ENCODE measurements at regions not wholly inside any gene's neighbourhood (a gene's known extent, or its start where the extent isn't known, plus 50 kb on each side); places are given as distances from the start of the nearest gene placed in this dataset.

GRCh38 chr7:15033039-15033438 is 130.5 kb upstream of the DGKB start:
- no peak overlapping the region for H3K4me3 ChIP-seq (replicated peaks; ENCODE audit: low read depth, low read length)
- TF ChIP-seq CTCF (IDR thresholded peaks at IDR 0.05; ENCODE audit: insufficient read depth, low read length, poor library complexity, severe bottlenecking): no peak
- no peaks in the 10 kb centered on the region for H3K36me3 ChIP-seq (ENCODE audit: control insufficient read depth, insufficient read depth, low read length)
- DNase-seq (ENCODE audit: extremely low read depth, insufficient read length): no peak
- H3K27me3 ChIP-seq (replicated peaks; ENCODE audit: control insufficient read depth, insufficient read depth, low read length): no peaks in the 10 kb centered on the region

GRCh38 chr7:15018981-15019380 is 116.4 kb upstream of the DGKB start:
- H3K27me3 ChIP-seq (replicated peaks; ENCODE audit: control insufficient read depth, insufficient read depth, low read length): no peaks in the 10 kb centered on the region; the same call in 1 of the 2 replicates
- no peaks in the 10 kb centered on the region for H3K36me3 ChIP-seq (ENCODE audit: control insufficient read depth, insufficient read depth, low read length)
- no peak overlapping the region for H3K4me3 ChIP-seq (replicated peaks; ENCODE audit: low read depth, low read length)
- no peak for TF ChIP-seq CTCF (IDR thresholded peaks at IDR 0.05; ENCODE audit: insufficient read depth, low read length, poor library complexity, severe bottlenecking)
- no peak for DNase-seq (ENCODE audit: extremely low read depth, insufficient read length)

- no peak for TF ChIP-seq CTCF (IDR thresholded peaks at IDR 0.05; ENCODE audit: insufficient read depth, low read length, poor library complexity, severe bottlenecking)
- no peaks in the 10 kb centered on the region for H3K36me3 ChIP-seq (ENCODE audit: control insufficient read depth, insufficient read depth, low read length)
- H3K27me3 ChIP-seq (replicated peaks; ENCODE audit: control insufficient read depth, insufficient read depth, low read length): no peaks in the 10 kb centered on the region; the same call in 1 of the 2 replicates
- DNase-seq (ENCODE audit: extremely low read depth, insufficient read length): no peak
- H3K4me3 ChIP-seq (replicated peaks; ENCODE audit: low read depth, low read length): no peak overlapping the region
Measured at GRCh38 chr7:15016766-15017165, 114.2 kb upstream of the DGKB start.

- H3K27me3 ChIP-seq (replicated peaks; ENCODE audit: control insufficient read depth, insufficient read depth, low read length): no peaks in the 10 kb centered on the region; the same call in 1 of the 2 replicates
- no peaks in the 10 kb centered on the region for H3K36me3 ChIP-seq (ENCODE audit: control insufficient read depth, insufficient read depth, low read length)
- TF ChIP-seq CTCF (IDR thresholded peaks at IDR 0.05; ENCODE audit: insufficient read depth, low read length, poor library complexity, severe bottlenecking): no peak
- DNase-seq (ENCODE audit: extremely low read depth, insufficient read length): no peak
- no peak overlapping the region for H3K4me3 ChIP-seq (replicated peaks; ENCODE audit: low read depth, low read length)
Measured at GRCh38 chr7:15016315-15016667, 113.7 kb upstream of the DGKB start.

- no peak for DNase-seq (ENCODE audit: extremely low read depth, insufficient read length)
- TF ChIP-seq CTCF (IDR thresholded peaks at IDR 0.05; ENCODE audit: insufficient read depth, low read length, poor library complexity, severe bottlenecking): peak; percentile 46
- H3K4me3 ChIP-seq (replicated peaks; ENCODE audit: low read depth, low read length): no peak overlapping the region
- H3K27me3 ChIP-seq (replicated peaks; ENCODE audit: control insufficient read depth, insufficient read depth, low read length): no peaks in the 10 kb centered on the region; the same call in 1 of the 2 replicates
- H3K36me3 ChIP-seq (ENCODE audit: control insufficient read depth, insufficient read depth, low read length): no peaks in the 10 kb centered on the region
Measured at GRCh38 chr7:15015545-15016314, 113.2 kb upstream of the DGKB start.
